22Rv1 (cell line): ENCODE measurements at regions not wholly inside any gene's neighbourhood (a gene's known extent, or its start where the extent isn't known, plus 50 kb on each side); places are given as distances from the start of the nearest gene placed in this dataset.

Source experiments
- H3K27ac ChIP-seq: fragments of 450-650 bp; 2 replicates; pipeline ENCODE4 v1.5.1; 2017
- ZFX ChIP-seq: fragments of 450-650 bp; IDR thresholded peaks from 2 replicates; pipeline ENCODE4 v1.6.1; 2017; ENCODE audit warnings: antibody characterized with exemption, borderline replicate concordance
- TF ChIP-seq, protein P1 (sequence below): fragments of 450-650 bp; IDR thresholded peaks from 2 replicates; pipeline ENCODE4 v1.5.1; 2017; ENCODE audit warnings: mild to moderate bottlenecking

DNA sequence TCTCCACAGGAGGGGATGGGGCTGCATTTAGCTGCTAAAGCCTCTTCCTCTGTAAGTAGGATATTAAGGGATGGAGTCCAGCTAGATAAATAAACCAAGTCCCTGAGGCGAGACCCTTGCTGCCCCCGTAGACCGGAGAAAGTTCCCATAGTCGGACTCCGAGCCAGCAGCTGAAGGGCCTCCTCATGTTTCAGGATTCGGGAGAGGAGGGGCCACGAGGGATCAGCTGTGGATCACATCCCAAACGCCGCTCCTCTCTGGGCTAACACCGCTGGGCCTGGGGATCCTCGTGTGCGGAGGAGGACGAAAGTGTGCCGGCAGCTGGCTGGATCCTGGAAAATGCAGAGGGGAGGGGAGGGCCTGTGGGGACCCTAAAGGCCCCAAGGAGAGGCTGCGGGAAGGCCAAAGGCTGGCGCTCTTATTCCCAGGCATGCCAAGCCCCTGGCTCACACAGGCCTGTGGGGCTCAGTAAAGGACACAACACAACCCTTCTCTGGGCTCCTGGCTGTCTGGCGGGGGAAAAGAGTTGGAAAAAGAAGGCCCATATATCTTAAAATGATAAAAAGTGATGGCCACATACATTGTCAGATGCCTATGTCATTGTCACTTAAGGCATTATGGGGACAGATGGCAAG lies 82.5 kb upstream of the TMEM72 start:
- H3K27ac ChIP-seq, result no peak overlapping the region
- TF ChIP-seq, protein P1, sequence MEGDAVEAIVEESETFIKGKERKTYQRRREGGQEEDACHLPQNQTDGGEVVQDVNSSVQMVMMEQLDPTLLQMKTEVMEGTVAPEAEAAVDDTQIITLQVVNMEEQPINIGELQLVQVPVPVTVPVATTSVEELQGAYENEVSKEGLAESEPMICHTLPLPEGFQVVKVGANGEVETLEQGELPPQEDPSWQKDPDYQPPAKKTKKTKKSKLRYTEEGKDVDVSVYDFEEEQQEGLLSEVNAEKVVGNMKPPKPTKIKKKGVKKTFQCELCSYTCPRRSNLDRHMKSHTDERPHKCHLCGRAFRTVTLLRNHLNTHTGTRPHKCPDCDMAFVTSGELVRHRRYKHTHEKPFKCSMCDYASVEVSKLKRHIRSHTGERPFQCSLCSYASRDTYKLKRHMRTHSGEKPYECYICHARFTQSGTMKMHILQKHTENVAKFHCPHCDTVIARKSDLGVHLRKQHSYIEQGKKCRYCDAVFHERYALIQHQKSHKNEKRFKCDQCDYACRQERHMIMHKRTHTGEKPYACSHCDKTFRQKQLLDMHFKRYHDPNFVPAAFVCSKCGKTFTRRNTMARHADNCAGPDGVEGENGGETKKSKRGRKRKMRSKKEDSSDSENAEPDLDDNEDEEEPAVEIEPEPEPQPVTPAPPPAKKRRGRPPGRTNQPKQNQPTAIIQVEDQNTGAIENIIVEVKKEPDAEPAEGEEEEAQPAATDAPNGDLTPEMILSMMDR, result no peak
- no peak for TF ChIP-seq ZFX

- TF ChIP-seq, protein P1, result no peak
- TF ChIP-seq ZFX, result no peak
- H3K27ac ChIP-seq, result no peak overlapping the region
These were observed 81.7 kb upstream of the TMEM72 start for GRCh38 chr10:44829426-44829825.

GRCh38 chr10:44830022-44830421 lies 81.1 kb upstream of the TMEM72 start:
- no peak overlapping the region for H3K27ac ChIP-seq
- TF ChIP-seq, protein P1, result no peak
- no peak for TF ChIP-seq ZFX

- H3K27ac ChIP-seq, result no peak overlapping the region
- TF ChIP-seq, protein P1, result no peak
- TF ChIP-seq ZFX, result no peak
These were observed 79.6 kb upstream of the TMEM72 start for GRCh38 chr10:44831581-44831980.

- TF ChIP-seq ZFX, result no peak
- TF ChIP-seq, protein P1, result no peak
- no peak overlapping the region for H3K27ac ChIP-seq
These were observed 78.3 kb upstream of the TMEM72 start for GRCh38 chr10:44832595-44833390.

DNA sequence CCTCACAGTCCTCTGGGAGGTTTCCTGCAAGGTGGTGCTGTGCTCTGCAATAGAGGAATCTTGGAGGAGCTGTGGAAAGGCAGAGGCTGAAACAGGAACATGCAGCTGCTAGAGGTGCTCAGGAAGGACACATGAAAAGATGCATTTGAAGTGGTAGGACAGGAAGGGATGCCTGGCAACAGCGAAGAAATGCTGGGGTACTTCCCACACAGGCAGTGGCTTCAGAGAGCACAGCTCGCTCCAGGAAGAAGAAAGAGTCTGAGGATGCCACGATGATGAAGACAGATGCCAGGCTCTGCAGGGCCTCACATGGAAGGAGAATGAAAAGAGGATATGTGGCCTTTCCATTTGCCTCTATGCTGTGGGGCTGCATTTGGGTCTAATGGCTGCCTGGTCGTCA lies 77.0 kb upstream of the TMEM72 start:
- no peak for TF ChIP-seq ZFX
- TF ChIP-seq, protein P1, result no peak

GRCh38 chr10:44835300-44835699 lies 75.8 kb upstream of the TMEM72 start:
- H3K27ac ChIP-seq, result no peak overlapping the region
- TF ChIP-seq, protein P1, result no peak
- no peak for TF ChIP-seq ZFX

More for the DNA sequence above, 77.0 kb upstream of the TMEM72 start:
- H3K27ac ChIP-seq, result no peak overlapping the region
